GM23338 (cell line): ENCODE measurements at regions not wholly inside any gene's neighbourhood (a gene's known extent, or its start where the extent isn't known, plus 50 kb on each side); places are given as distances from the start of the nearest gene placed in this dataset.

Source experiments
- ATAC-seq: fragments of 200-7000 bp; cut with Tn5 transposase; 3 replicates; pipeline ENCODE4 v1.9.1; 2020
- DNase-seq: peaks from one replicate; pipeline ENCODE4 v3.0.0-alpha.2; 2015; ENCODE audit warnings: low spot score
- H2AFZ ChIP-seq: fragments of 200-600 bp; sonication (generic); 2 replicates; pipeline ENCODE4 v1.8.0; 2016; ENCODE audit warnings: antibody characterized with exemption, mild to moderate bottlenecking, moderate library complexity
- H3F3A ChIP-seq: fragments of 200-600 bp; sonication (generic); replicated peaks from 2 replicates; pipeline ENCODE4 v1.8.0; 2017; ENCODE audit warnings: antibody characterized with exemption, mixed run types, low read depth
- H3K27ac ChIP-seq: fragments of 200-600 bp; sonication (generic); 2 replicates; pipeline ENCODE4 v1.6.1; 2016; ENCODE audit warnings: low read depth
- H3K27me3 ChIP-seq: fragments of 200-600 bp; sonication (generic); 2 replicates; pipeline ENCODE4 v1.8.0; 2016; ENCODE audit warnings: mild to moderate bottlenecking, mixed run types, moderate library complexity; ENCODE audit not compliant: insufficient read depth
- H3K36me3 ChIP-seq: fragments of 200-600 bp; sonication (generic); 2 replicates; pipeline ENCODE4 v1.8.0; 2016; ENCODE audit warnings: mild to moderate bottlenecking; ENCODE audit not compliant: insufficient read depth
- H3K4me1 ChIP-seq: fragments of 200-600 bp; sonication (generic); 2 replicates; pipeline ENCODE4 v1.8.0; 2016; ENCODE audit warnings: mild to moderate bottlenecking, moderate library complexity; ENCODE audit not compliant: insufficient read depth
- H3K4me2 ChIP-seq: fragments of 200-600 bp; sonication (generic); 2 replicates; pipeline ENCODE4 v1.7.1; 2017; ENCODE audit warnings: mixed run types
- H3K4me3 ChIP-seq: fragments of 200-600 bp; sonication (generic); 2 replicates; pipeline ENCODE4 v1.6.1; 2016; ENCODE audit warnings: mixed run types
- H3K79me2 ChIP-seq: fragments of 200-600 bp; sonication (generic); replicated peaks from 2 replicates; pipeline ENCODE4 v1.8.0; 2017; ENCODE audit warnings: mild to moderate bottlenecking; ENCODE audit not compliant: insufficient read depth
- H3K9me2 ChIP-seq: fragments of 200-600 bp; sonication (generic); 2 replicates; pipeline ENCODE4 v1.8.0; 2017; ENCODE audit not compliant: insufficient read depth
- H4K20me1 ChIP-seq: fragments of 200-600 bp; sonication (generic); replicated peaks from 2 replicates; pipeline ENCODE4 v1.8.0; 2017; ENCODE audit warnings: mild to moderate bottlenecking; ENCODE audit not compliant: insufficient read depth
- H3K27ac Mint-ChIP-seq: 2 replicates; pipeline ENCODE4 v1.8.0; 2020; ENCODE audit warnings: inconsistent platforms, mild to moderate bottlenecking, moderate library complexity, mixed read lengths
- H3K27me3 Mint-ChIP-seq: 3 replicates; pipeline ENCODE4 v1.8.0; 2022; ENCODE audit warnings: low read depth, mild to moderate bottlenecking, moderate library complexity, mixed read lengths, inconsistent platforms; ENCODE audit not compliant: insufficient read depth, poor library complexity
- H3K36me3 Mint-ChIP-seq: 3 replicates; pipeline ENCODE4 v1.8.0; 2021; ENCODE audit warnings: low read depth, mild to moderate bottlenecking, inconsistent platforms, moderate library complexity, mixed read lengths
- H3K4me1 Mint-ChIP-seq: 3 replicates; pipeline ENCODE4 v1.8.0; 2020; ENCODE audit warnings: mild to moderate bottlenecking, inconsistent platforms, mixed read lengths
- H3K4me3 Mint-ChIP-seq: 3 replicates; pipeline ENCODE4 v1.8.0; 2021; ENCODE audit warnings: moderate library complexity, mild to moderate bottlenecking, inconsistent platforms, mixed read lengths
- H3K9me3 Mint-ChIP-seq: 3 replicates; pipeline ENCODE4 v1.8.0; 2020; ENCODE audit warnings: moderate library complexity, mild to moderate bottlenecking, inconsistent platforms, mixed read lengths
- CREB1 ChIP-seq: fragments of 250-450 bp; sonication (Bioruptor Pico); IDR thresholded peaks from 2 replicates; pipeline ENCODE4 v1.5.0; 2020; ENCODE audit warnings: low read depth, mild to moderate bottlenecking, moderate library complexity
- ETS1 ChIP-seq: IDR thresholded peaks from 2 replicates; pipeline ENCODE4 v1.6.1; 2016; ENCODE audit warnings: antibody characterized with exemption
- EZH2 ChIP-seq: fragments of 200-600 bp; sonication (generic); IDR thresholded peaks from one replicate; pipeline ENCODE4 v1.8.0; 2017; ENCODE audit warnings: antibody characterized with exemption, mild to moderate bottlenecking, low read depth; ENCODE audit not compliant: unreplicated experiment
- JUNB ChIP-seq: IDR thresholded peaks from one replicate; pipeline ENCODE4 v1.6.1; 2016; ENCODE audit warnings: antibody characterized with exemption; ENCODE audit not compliant: unreplicated experiment
- STAT1 ChIP-seq: IDR thresholded peaks from one replicate; pipeline ENCODE4 v1.6.1; 2016; ENCODE audit warnings: antibody characterized with exemption; ENCODE audit not compliant: unreplicated experiment
- ZNF114 ChIP-seq: fragments of 250-450 bp; sonication (Bioruptor Pico); IDR thresholded peaks from 2 replicates; pipeline ENCODE4 v1.5.0; 2020; ENCODE audit warnings: mild to moderate bottlenecking, moderate library complexity
- ZNF331 ChIP-seq: fragments of 250-450 bp; sonication (Bioruptor Pico); IDR thresholded peaks from 2 replicates; pipeline ENCODE4 v1.5.0; 2020; ENCODE audit warnings: low read depth, mild to moderate bottlenecking, moderate library complexity
- ZNF462 ChIP-seq: fragments of 250-450 bp; sonication (Bioruptor Pico); IDR thresholded peaks from 2 replicates; pipeline ENCODE4 v1.5.0; 2020; ENCODE audit warnings: mild to moderate bottlenecking, moderate library complexity

GRCh38 chr11:112899235-112900006 lies 61.8 kb upstream of the NCAM1 start:
- no peaks in the 10 kb centered on the region for H3K79me2 ChIP-seq
- no peaks in the 10 kb centered on the region for H4K20me1 ChIP-seq
- DNase-seq (no peak), ATAC-seq (no peak)
- H3K27ac ChIP-seq: no peak overlapping the region
- H3K27me3 ChIP-seq: no peaks in the 10 kb centered on the region
- H3K4me1 ChIP-seq: no peaks in the 10 kb centered on the region
- H3F3A ChIP-seq: no peaks in the 10 kb centered on the region
- Mint-ChIP-seq H3K4me1 (no peaks in the 10 kb centered on the region), H3K27me3 (no peaks in the 10 kb centered on the region), H3K9me3 (0 out of 3 replicates have a peak, but pooled peaks cover 3% of the 10 kb centered on the region), H3K4me3 (no peak overlapping the region), H3K36me3 (no peaks in the 10 kb centered on the region), H3K27ac (no peak overlapping the region)
- no peak overlapping the region for H3K4me3 ChIP-seq
- no peaks in the 10 kb centered on the region for H3K9me2 ChIP-seq
- H2AFZ ChIP-seq: no peak overlapping the region
- no peak overlapping the region for H3K4me2 ChIP-seq
- TF ChIP-seq CREB1 (CRISPR knock-in tag) (no peak), ZNF331 (CRISPR knock-in tag) (no peak)
- no peaks in the 10 kb centered on the region for H3K36me3 ChIP-seq

GRCh38 chr11:112901924-112902323 lies 59.3 kb upstream of the NCAM1 start:
- DNase-seq (no peak), ATAC-seq (no peak)
- H3F3A ChIP-seq: no peaks in the 10 kb centered on the region
- Mint-ChIP-seq H3K4me1 (no peaks in the 10 kb centered on the region), H3K9me3 (0 out of 3 replicates have a peak, but pooled peaks cover 3% of the 10 kb centered on the region), H3K27me3 (no peaks in the 10 kb centered on the region), H3K36me3 (no peaks in the 10 kb centered on the region), H3K27ac (no peak overlapping the region), H3K4me3 (no peak overlapping the region)
- H3K9me2 ChIP-seq: no peaks in the 10 kb centered on the region
- no peaks in the 10 kb centered on the region for H3K4me1 ChIP-seq
- H3K79me2 ChIP-seq: no peaks in the 10 kb centered on the region
- H3K4me2 ChIP-seq: no peak overlapping the region
- H3K27me3 ChIP-seq: no peaks in the 10 kb centered on the region
- H3K4me3 ChIP-seq: no peak overlapping the region
- H3K36me3 ChIP-seq: no peaks in the 10 kb centered on the region
- H2AFZ ChIP-seq: no peak overlapping the region
- H3K27ac ChIP-seq: no peak overlapping the region
- no peak for TF ChIP-seq ZNF462
- TF ChIP-seq STAT1: no peak
- TF ChIP-seq ZNF114 (CRISPR knock-in tag): no peak
- no peak for TF ChIP-seq ETS1
- TF ChIP-seq ZNF331 (CRISPR knock-in tag): no peak
- TF ChIP-seq JUNB: no peak
- TF ChIP-seq EZH2: no peak
- no peaks in the 10 kb centered on the region for H4K20me1 ChIP-seq
